M059J (cell line): ENCODE measurements at regions not wholly inside any gene's neighbourhood (a gene's known extent, or its start where the extent isn't known, plus 50 kb on each side); places are given as distances from the start of the nearest gene placed in this dataset.
"Not testable (repeated sequence)": the region's sequence is repeated elsewhere in the genome, so short reads cannot be mapped to it uniquely, and the experiment has no call there.

Experiments
- DNase-seq: peaks from one replicate; pipeline ENCODE4 v3.0.0-alpha.2; 2012; ENCODE audit warnings: low read depth

DNA sequence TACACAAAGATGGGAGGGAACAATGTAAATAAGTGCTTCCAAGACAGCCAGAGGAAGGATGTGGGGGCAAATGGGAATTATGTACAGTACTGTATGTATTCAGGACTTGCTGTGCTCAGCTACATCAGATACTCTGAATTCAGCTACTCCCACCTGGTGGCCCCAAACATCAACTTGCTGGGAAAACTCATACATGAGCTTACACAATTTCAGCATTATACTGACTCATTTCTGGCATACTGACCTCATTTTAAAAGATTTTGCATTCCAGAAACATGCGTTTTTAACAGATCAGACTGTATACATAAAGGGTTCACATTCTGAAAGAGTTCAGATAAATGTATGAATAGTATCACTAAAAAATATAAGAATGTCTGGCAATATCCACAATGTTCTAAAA is 59.7 kb downstream of the GPX5 start:
- peak; percentile 45 for DNase-seq

DNA sequence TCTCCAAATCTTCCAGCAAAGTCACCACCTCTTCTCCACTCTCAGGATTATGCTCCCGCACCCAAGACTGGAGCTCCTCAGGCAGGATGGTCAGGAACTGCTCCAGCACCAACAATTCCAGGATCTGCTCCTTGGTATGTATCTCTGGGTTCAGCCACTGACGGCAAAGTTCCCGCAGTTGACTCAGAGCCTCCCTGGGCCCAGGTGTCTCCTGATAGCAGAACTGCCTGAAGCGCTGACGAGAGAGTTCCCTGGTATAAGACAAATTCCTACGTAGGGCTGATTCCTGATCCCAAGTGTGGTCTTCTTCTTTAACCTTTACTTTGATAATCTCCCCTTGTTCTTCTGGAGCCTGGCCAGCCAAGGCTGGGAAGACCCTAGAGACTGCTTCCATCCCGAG is 60.6 kb downstream of the GPX5 start:
- DNase-seq, result no peak

DNA sequence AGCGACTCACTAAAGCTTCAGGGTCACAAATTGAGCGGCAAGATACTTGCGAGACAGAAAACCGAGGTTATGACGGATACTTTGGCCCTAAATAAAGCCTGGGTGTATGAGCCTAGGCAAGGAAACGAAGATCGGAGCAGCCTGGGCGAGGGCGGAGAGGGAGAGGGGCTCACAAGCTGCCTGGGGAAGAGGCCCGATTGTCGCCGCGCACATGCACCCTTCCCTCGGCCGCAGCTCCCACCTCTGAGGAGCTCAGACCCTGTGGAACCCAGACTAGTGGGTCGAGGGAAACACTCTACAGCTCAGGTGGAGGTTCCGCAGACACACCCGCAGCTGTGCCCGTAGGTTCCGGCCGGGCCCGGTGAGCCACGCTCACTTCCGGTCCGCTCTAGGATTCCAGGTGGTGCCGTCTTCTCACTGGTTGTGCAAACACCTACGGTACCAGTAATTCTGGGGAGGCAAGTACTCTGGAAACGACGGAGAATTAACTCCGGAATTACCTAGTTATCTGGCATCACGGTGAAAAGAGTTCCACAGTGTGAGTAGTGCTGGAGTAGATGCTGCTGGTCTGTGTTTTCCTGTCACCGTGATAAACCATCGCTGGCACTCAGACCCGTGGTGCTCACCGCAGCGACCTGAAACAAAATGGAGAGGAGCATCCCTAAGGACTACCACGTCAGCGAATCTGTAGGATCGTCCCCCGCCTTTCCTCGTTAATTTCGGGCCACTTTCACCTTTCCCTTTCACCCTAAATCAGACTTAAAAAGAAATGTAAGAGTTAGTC is 61.5 kb downstream of the GPX5 start:
- peak; percentile 80 for DNase-seq

DNA sequence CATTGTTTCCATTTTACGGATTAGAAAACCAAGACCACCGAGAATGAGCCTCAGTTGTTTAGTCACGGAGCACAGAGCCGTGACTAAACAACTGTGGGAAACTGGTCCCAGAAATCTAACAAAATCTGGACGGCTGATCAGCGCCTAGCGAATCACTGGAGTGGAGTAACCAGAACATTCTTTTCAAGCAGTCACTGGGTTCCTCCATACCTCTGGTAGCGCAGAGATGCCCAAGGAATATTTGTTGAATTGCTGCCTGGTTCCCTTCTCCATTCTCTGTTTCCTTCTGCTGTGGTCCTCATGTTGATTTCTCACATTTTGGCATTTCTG is 62.0 kb downstream of the GPX5 start:
- peak; percentile 37 for DNase-seq

DNA sequence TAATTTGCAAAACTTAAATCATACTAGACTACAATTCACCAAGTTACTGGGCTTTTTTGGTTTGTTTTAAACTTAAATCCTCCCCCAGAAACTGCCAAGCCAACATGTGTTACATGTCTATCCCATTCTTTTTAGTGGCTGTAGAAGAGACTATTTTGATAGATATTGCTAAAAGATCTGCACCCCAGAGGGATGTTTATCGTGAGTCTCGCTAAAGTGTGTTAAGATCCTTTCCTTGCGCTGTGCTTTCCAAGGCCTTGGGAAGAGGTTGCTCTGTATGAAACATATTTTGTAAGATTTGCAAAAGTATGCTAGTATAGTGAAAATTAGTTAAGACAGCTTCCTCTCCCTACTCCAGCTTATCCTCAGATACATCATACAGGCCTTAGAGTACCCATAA is 63.0 kb downstream of the GPX5 start:
- no peak for DNase-seq

DNA sequence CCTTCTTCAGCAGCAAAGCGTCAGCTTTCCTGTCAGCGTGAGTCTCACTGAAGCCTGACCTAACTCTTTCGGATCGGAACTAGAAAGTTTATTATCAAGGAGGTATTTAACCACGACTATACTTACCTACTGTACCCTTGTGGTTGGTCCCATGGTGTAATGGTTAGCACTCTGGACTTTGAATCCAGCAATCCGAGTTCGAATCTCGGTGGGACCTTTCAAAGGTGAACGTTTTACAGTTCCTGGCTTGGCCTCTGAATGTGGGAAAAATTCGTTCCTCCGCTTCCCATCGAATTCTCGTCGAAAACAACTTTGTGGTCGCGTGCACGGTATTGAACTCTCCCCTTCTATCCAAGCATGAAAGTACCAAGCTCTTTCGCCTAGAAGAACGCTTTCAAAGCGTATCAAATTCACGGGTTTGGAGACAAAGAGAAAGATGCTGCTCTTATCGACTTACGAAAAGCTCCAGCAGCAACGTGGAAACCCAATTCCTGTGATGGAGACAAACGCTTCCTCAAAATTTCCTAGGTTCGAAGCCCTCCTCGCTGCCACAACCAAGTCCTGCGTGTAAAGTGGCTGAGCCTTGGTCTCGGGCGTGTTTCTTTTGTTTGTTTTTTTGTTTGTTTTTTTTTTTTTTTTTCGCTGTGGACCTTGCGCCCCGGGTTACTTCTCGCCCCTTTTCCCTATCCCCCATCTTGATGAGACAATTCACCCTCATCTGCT is 63.7 kb downstream of the GPX5 start:
- DNase-seq, result peak; percentile 96

DNA sequence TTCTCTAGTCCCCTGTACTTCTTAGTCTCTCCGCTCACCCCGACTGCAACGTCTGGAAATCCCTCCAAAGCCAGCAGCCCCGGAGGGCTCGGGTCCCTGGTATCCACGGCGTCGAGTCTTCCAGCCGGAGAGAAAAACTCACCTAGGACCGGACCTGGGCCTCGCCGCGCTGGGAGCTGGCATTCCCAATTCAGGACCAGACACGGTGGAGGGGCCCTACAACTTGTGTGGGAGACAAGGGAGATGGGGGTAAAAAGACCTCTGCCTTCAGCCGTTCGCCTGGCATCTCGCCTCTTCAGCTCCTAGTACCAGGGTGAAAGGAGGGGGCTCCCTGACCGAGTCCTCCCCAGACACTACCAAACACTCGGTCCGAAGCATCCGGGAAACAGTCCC is 64.3 kb downstream of the GPX5 start:
- DNase-seq, result no peak

DNA sequence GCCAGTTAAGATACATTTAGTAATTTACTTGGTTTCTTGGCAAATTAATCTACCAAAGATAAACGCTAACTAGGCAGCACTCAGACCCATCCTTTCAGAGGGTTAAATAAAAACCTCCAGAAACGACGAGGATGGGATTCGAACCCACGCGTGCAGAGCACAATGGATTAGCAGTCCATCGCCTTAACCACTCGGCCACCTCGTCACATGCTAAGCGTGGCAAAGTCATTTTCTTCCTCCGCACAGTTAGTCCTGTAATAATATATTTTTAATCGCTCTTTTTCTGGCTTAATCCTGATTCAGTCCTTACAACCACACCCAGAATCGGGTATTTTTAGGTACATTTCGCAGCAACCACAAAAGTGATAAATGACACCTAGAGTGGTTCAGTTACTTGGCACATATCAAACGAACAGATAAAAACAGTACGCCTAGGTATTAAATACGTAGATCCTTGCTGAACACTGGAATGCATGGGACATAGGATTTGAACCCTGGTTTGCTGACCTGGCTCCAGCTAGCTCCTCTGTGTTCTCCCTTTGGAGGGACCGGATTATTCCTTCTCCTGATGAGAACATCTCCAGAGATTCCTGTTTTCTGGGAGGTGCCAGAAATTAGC is 71.6 kb downstream of the GPX5 start:
- peak; percentile 80 for DNase-seq

DNA sequence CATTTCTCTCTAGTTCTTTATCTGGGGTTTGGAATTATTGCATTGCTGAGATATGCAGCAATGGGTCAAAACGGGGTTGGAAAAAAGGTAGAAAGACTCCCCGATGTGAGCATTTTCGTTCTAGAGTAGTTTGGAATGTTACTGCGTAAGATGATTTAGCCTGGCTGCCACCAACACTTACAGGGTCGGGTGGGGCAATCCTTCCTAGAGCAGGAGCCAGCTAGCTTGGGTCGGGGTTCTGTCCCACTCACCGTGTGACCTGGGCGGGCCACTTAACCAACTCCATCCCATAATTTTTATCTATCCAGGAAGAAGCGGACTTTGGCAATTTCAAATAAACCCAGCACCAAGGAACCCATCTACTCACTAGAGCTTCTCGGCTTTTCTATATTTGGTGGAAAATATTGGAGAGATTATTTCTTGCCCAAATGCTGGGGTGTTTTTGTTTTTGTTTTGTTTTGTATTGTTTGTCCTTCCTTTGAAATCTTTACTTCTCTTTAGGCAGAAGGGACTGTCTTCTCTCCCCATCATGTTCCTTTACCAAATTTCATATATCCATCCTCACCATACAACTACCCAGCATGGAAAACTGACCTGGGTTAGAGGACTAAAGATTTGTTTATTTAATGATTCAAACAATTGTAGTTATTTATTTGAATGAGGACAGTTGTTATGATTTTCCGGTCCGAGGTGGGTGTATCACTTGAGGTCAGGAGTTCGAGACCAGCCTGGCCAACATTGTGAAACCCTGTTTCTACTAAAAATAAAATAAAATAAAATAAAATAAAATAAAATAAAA is 72.4 kb downstream of the GPX5 start:
- peak; percentile 65 for DNase-seq

DNA sequence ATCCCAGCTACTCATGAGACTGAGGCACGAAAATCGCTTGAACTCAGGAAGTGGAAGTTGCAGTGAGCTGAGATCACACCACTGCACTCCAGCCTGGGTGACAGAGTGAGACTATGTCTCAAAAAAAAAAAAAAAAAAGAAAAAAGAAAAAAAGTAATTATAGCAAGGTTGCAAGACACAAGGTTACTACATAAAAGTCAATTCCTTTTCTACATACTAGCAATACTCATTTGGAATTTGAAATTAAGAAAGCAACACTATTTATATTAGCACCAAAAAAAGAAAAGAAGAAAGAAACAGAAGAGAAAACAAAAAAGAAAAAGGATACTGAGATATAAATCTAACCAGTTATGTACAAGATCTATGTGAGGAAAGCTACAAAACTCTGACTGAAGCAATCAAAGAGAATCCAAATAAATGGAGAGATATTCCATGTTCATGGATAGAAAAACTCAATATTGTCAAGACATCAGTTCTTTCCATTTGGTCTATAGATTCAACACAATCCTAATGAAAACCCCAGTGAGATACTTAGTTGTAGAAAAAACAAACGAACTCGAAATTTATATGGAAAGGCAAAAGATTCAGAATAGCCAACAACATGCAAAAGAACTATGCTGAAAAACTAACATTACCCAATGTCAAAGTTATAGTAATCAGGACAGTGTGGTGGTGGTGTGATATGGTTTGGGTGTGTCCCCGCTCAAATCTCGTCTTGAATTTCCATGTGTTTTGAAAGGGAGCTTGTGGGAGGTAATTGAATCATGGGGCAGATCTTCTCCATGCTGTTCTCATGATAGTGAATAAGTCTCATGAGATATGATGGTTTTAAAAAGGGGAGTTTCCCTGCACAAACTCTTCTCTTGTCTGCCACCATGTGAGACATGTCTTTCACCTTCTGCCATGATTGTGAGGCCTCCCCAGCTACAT is 73.3 kb downstream of the GPX5 start:
- no peak for DNase-seq

DNA sequence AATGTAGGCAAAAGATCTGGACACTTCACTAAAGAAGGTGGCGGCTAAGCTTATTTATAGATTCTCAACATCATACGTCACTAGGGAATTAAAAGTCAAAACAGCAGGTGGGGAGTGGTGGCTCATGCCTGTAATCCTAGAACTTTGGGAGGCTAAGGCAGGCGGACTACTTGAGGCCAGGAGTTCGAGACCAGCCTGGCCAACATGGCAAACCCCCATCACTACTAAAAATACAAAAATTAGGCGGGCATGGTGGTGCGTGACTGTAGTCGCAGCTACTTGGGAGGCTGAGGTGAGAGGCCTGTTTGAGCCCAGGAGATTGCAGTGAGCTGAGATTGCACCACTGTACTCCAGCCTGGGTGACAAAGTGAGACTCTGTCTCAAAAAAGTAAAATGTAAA is 74.6 kb downstream of the GPX5 start:
- no peak for DNase-seq

DNA sequence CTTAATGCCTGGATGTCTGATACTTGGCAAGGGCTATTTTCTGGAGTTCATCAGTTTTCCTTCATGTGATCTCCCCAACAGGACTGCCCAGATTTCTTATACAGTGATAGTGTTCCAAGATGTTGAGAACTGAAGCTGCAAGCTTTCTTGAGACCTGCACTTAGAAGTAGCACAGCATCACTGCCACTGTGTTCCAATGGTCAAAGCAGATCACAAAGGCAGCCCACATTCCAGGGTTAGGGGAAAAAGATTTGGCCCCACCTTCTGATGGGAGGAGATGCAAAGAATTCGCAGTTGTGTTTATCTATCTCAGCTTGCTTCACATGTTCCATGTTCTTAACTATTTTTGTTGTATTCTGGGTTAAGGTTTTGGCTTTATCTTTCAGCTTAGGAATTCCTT is 78.2 kb downstream of the GPX5 start:
- DNase-seq, result no peak

DNA sequence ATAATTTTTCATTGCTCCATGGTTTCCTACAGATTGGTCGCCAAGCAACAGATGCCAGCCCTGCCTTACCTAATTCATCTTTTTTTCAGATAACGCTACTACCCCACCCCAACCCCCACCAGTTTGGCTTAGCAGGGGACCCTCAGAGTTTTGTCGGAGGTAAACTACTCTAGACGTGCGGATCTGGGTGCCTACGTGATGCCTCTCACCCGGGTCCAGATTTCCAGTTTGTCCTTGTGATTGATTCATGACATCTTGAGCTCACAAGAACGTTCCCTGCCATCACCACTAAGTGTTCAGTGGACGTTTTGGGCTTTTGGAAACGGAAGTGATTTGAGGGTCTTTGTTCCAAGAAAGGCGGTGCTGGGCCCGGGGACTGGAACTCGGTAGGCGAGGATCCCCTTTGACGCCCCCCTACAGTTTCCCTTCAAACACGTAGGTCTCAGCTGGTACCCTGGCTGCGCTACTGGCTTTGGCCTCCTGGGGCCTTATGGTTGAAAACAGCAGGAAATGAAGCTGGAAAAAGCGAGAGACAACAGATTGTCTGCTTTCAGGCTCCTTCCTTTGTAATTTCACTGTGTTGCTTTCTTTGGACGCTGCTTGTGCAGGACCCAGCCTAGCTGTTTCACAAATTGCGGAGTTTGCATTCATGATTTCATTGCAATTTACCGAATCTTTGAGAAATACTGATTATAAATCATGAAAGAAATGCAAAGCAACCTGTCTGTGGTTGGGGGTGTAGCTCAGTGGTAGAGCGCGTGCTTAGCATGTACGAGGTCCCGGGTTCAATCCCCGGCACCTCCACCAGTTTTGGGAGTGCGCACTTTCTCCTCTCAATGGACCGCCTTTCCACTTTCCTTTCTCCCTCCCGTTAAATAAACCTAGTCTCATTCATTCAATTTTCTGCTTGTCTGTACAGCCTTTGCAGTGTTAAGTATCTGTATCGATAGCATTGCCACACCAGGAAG is 81.0 kb downstream of the GPX5 start:
- peak; percentile 84 for DNase-seq

DNA sequence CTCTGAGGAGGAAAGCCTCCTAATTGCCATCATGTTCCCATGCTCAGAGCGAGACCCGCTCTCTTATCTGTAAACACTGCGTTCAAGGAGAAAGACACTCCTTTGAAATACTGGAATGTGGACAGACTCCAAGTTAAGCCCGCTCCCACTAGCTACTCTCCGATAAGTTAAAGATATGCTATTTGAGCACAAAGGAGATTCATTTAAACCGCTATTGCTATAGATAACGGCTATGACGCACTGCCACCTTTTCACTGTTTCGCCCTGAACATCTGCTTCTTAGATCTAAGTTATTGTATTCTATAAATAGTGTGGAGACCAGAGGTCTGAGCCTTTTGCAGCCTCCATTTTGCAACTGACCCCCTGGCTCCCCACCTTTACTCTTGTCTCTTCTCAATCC is 82.3 kb downstream of the GPX5 start:
- no peak for DNase-seq

DNA sequence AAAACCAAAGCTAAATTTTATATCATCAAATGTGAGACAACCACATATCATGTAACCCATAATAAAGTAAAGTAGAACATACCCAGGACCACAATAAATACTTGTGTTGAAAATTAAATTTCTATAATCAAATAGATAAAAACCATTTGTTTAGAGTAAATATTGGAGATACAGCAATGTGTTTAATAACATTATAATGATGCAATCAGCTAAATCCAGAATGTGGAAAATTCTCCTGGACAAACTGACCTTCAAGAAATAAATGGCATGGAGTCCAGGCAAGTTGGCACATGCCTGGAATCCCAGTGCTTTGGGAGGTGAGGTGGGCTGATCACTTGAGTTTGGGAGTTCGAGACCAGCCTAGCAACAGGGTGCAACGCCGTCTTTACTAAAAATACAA is 84.0 kb downstream of the GPX5 start:
- no peak for DNase-seq

DNA sequence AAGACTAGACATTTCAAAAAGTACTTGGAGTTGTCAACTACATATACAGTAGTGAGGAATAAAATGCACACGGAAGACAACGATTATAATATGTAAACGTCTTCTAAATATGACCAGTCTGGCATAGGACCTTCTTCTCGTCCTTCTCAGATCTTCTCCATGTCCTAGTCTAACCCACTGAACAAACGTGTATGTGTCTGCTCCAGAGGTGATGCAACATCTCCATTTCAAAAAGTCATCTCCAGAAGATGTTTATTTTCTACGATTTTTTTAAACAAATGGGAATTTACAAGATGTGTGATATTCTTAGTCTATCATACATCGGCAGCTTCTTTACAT is 89.9 kb downstream of the GPX5 start:
- DNase-seq, result no peak

DNA sequence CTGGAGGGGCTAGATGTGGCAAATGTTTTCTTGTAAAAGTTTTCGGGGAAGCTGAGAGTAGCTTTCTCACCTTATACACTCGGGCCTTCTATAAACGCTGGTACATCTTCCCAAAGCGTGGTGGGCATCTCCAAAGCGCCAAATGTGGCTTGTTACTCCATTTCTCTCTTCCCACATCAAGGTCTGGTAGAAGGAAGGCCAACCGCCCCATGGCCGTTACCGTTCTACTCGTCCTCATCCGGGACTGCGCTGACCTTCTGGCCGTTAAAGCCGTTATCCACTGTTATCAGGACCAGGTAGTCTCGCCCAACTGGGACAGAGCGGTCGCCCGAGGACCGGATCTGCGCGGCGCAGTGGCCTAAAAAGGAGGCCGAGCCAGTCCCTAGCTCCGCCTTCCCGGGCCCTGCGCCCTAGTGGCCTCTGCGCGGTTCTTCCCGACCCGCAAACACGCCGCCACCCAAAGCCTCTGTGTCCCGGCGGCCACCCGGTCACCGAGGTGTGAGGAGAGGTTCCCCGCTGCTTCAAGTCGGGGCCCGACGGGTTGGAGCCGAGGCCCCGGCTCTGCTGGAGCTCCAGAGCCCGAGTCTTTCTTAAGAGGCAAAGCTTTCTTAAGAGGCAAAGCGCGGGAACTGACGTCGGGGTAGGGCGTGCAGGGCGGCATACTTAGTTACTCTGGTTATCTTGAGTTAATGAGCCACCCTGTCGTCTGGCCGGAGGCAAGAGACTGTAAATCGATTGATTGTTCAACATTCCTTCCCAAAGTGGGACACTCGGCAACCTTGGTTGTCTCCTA is 90.5 kb downstream of the GPX5 start:
- no peak for DNase-seq

DNA sequence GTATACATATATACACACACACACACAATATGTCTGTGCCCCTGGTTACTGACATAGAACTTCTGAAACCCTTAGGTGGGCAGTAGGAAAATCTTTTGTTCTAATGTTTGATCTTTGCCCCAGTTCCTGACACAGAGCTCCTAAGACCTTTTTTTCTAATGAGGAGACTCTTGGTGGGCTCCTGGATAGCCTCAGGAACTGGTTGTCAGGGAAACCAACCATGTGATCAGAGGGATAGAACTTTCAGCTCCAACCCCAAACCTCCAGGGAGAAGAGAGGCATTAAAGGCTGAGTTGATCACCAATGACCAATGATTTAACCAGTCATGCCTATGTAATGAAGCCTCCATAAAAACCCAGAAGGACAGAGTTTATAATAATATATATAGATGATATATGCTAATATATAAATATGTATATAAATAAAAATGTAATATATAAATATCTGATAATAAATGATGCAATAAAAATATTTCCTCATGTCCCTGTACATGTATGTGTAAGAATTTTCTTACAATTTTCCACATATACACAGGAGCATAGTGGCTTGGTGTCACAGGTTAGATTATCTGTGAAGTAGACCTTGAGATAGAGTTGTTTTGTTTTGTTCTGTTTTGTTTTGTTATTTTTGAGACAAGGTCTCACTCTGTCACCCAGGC is 93.3 kb downstream of the GPX5 start:
- no peak for DNase-seq

DNA sequence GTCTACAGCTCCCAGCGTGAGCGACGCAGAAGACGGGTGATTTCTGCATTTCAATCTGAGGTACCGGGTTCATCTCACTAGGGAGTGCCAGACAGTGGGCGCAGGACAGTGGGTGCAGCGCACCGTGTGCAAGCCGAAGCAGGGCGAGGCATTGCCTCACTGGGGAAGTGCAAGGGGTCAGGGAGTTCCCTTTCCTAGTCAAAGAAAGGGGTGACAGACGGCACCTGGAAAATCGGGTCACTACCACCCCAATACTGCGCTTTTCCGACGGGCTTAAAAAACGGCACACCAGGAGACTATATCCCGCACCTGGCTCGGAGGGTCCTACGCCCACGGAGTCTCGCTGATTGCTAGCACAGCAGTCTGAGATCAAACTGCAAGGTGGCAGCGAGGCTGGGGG is 95.6 kb downstream of the GPX5 start:
- not testable (repeated sequence) for DNase-seq
